ENCODE measurements at regions not wholly inside any gene's neighbourhood (a gene's known extent, or its start where the extent isn't known, plus 50 kb on each side); places are given as distances from the start of the nearest gene placed in this dataset.
"Not testable (repeated sequence)": the region's sequence is repeated elsewhere in the genome, so short reads cannot be mapped to it uniquely, and the experiment has no call there.

DNA sequence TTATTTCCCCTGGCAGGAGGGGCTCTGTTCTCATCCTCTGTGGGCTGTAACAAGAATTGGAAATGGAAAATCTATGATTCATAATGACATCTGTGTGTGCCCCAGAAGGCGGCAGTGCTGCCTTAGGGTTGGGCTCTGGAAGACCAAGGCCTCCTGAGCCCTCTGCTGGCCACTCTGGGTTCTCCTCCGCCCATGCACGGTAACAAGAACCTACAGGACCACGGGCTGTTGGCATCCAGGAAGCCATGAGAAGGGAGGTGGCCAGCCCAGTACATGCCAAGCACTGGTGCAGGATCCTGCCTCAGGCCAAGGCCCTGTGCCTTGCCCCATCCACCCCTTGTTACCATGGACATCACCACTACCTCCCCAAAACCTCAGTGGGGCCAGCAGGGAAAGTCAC lies 454.2 kb downstream of the TP53TG3F start:
- H3K36me3 ChIP-seq; H3K4me1 ChIP-seq; H3K27me3 ChIP-seq; H3K27ac ChIP-seq (replicated peaks in 1 of 4); H3K4me3 ChIP-seq; DNase-seq (ENCODE audit: extremely low spot score); H3K9me3 ChIP-seq; intact Hi-C loops (cut with DNase I): not testable (repeated sequence)
- no CpG with 5 or more reads among the region's 4 CpGs for WGBS

DNA sequence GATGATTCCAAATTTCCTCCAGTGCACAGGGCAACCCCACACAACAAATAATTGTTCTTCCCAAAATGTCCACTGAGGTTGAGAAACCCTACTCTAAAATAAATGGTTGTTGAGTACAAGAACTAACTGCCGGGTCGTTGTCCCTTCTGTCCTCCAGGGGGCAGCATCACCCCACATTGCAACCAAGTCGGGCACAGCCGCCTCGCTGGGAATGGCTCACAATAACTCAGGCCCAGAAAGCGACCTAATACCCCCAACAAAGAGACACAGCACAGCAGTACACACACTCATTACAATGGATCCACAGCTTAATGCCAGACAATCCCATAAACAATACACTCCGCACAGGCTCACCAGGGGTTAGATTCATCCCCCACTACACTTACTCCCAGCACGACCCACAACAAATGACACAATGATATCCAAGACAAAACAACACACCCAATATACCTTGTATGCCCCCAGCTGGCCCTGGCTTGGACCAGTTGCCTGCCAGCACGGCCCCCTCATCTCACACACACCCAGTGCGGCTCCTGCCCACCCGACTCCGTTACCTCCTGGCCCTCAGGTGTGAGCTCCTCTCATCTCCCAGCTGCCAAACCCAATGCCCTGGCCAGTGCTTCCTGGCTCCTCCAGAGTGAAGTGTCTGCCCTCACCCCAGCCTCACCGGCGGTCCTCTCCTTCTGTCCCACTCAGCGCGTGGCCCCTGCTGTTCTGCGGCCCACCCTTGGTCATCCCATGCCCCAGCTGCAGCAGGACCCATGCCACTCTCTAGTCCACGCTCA lies 461.5 kb downstream of the TP53TG3F start:
- H3K27ac ChIP-seq (replicated peaks in 1 of 4); DNase-seq (ENCODE audit: extremely low spot score); H3K27me3 ChIP-seq; H3K4me3 ChIP-seq; H3K4me1 ChIP-seq; H3K36me3 ChIP-seq; intact Hi-C loops (cut with DNase I); H3K9me3 ChIP-seq: not testable (repeated sequence)
- WGBS = 60% methylated on average over 2 of the region's 18 CpGs

DNA sequence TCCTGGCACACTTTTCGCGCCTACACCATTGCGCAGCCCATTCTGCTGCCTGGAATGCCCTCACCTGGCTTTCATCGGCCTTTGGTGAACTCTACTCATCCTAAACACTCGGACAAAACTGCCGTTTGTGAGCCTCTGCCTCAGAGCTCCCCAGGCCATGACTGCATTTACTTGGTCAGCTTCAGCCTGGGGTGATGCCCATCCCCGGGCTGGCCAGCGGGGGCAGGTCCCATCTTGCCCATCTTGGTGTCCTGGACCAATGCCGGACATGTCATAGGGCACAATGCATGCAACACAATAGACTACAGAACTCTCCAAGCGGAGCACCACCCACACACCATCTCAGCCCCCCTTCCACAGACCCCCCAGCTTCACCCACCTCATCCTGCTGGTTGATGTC lies 463.5 kb downstream of the TP53TG3F start:
- H3K27me3 ChIP-seq; DNase-seq (ENCODE audit: extremely low spot score); intact Hi-C loops (cut with DNase I); H3K4me3 ChIP-seq; H3K9me3 ChIP-seq; H3K27ac ChIP-seq (replicated peaks in 1 of 4); H3K36me3 ChIP-seq; H3K4me1 ChIP-seq: not testable (repeated sequence)
- WGBS = 87% methylated on average over 5 of the region's 10 CpGs

DNA sequence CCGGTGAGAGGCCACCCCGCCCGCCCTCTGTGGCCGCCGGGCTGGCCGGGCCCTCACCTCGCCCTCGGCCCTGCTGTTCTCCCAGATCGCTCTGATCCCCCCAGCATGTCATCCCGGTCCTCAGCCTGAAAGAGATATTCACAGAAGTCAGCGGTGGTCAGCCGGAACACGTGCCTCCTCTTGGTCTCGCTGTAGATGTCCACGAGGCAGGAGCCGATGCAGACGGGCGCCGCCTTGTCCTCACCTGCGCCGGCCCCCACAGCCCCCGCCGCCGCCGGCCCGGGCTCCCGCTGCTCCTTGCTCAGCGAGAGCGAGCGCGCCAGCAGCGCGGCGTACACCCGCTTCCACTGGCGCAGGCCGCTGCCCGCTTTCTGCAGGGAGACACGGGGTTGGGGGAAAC lies 468.6 kb downstream of the TP53TG3F start:
- H3K27ac ChIP-seq (replicated peaks in 1 of 4); H3K4me1 ChIP-seq; H3K4me3 ChIP-seq; H3K36me3 ChIP-seq; intact Hi-C loops (cut with DNase I); H3K9me3 ChIP-seq; DNase-seq (ENCODE audit: extremely low spot score); H3K27me3 ChIP-seq: not testable (repeated sequence)
- WGBS = no CpG with 5 or more reads among the region's 39 CpGs

DNA sequence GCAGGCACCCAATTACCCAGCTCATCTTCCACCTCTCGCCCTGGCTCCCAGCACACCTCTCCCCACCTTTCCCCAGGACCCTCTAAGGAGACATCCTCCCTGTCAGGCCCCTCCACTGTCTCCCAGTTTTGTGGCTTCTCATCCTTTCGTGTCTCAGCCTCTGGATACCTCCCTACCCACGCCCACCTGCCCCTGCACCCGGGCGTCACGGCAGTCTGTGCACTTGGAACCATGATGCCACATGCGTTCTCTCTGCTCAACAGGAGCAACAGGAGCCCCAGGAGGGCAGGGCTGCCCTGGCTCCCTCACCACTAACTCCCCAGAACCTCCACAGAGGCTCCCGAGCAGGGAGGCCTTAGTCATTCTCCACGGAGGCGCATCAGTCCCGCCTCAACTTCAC lies 472.8 kb downstream of the TP53TG3F start:
- H3K4me3 ChIP-seq; H3K27ac ChIP-seq (replicated peaks in 1 of 4); intact Hi-C loops (cut with DNase I); H3K9me3 ChIP-seq; H3K36me3 ChIP-seq; DNase-seq (ENCODE audit: extremely low spot score); H3K27me3 ChIP-seq; H3K4me1 ChIP-seq: not testable (repeated sequence)
- WGBS = no CpG with 5 or more reads among the region's 11 CpGs

DNA sequence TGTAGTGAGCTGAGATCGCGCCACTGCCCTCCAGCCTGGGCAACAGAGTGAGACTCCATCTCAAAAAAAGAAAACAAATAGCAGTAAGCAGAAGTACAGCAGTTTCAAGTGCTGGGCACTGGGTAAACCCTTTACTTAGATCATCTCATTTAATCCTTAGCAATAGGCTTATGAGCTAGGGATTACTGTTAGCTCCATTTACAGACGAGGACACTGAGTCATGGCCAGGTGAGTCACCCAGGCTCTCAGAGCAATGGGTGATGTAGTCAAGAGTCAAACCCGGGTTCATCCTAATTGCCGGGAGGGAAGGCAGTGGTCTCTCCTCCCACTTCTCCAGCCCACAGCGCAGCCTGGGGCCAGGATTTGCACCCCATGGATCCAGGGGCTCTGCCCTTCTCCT lies 473.6 kb downstream of the TP53TG3F start:
- H3K4me1 ChIP-seq; DNase-seq (ENCODE audit: extremely low spot score); H3K27ac ChIP-seq (replicated peaks in 1 of 4); intact Hi-C loops (cut with DNase I); H3K27me3 ChIP-seq; H3K36me3 ChIP-seq; H3K9me3 ChIP-seq; H3K4me3 ChIP-seq: not testable (repeated sequence)
- WGBS = no CpG with 5 or more reads among the region's 6 CpGs

DNA sequence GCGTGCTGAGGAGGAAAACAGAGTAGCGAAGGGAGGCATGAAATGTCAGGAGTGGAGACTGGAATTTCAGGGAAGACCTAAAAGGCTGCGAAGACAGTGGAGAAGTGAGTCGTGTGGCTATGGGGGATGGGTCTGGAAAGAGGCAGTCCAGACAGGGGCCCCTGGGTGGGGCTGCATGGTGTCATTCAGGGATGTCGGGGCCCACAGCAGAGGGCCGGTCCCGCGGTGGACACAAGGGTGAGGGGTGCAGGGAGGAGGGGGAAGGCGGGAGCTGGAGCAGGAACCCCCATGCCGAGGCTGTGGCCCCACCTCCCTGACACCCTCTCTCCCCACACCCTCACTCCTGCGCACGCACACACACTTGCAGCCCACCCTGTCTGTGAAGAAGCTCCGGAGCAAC lies 476.4 kb downstream of the TP53TG3F start:
- H3K9me3 ChIP-seq; H3K27me3 ChIP-seq; H3K27ac ChIP-seq (replicated peaks in 1 of 4); H3K4me1 ChIP-seq; intact Hi-C loops (cut with DNase I); H3K4me3 ChIP-seq; H3K36me3 ChIP-seq; DNase-seq (ENCODE audit: extremely low spot score): not testable (repeated sequence)
- WGBS = 93% methylated on average over 12 of the region's 13 CpGs

DNA sequence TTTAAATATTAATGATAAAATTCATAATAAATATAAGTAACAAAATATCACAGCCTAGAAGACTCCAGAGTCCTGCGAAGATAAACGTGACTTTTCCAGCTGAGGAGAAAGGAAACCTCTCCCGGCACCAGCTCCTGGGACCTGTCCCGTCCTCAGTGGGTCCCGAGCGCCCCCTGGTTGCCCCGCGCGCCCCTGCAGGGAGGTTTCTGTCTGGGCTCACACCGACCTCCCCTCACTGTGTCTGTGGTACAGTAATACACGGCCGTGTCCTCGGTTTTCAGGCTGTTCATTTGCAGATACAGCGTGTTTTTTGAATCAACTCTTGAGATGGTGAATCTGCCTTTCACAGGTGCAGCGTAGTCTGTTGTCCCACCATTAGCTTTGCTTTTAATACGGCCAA lies 478.7 kb downstream of the TP53TG3F start:
- H3K9me3 ChIP-seq; H3K27me3 ChIP-seq; H3K4me3 ChIP-seq; DNase-seq (ENCODE audit: extremely low spot score); intact Hi-C loops (cut with DNase I); H3K4me1 ChIP-seq; H3K36me3 ChIP-seq; H3K27ac ChIP-seq (replicated peaks in 1 of 4): not testable (repeated sequence)
- WGBS = no CpG with 5 or more reads among the region's 16 CpGs

DNA sequence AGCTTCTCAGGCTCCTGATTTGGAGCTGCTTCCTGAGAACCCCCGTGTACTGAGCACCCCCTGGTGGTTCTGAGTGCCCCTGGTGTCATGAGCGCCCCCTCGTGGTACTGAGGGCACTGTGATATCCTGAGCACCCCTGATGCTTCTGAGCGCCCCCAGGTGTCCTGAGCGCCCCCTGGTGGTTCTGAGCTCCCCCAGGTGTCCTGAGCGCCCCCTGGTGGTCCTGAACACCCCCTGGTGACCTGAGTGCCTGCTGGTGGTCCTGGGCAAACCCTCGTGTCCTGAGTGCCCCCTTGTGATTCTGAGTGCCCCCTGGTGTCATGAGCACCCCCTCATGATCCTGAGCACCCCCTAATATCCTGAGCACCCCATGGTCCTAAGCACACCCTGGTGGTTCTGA lies 502.1 kb downstream of the TP53TG3F start:
- H3K9me3 ChIP-seq; H3K4me1 ChIP-seq; H3K27me3 ChIP-seq; H3K4me3 ChIP-seq; H3K27ac ChIP-seq (replicated peaks in 1 of 4); intact Hi-C loops (cut with DNase I); H3K36me3 ChIP-seq; DNase-seq (ENCODE audit: extremely low spot score): not testable (repeated sequence)
- WGBS = no CpG with 5 or more reads among the region's 7 CpGs

DNA sequence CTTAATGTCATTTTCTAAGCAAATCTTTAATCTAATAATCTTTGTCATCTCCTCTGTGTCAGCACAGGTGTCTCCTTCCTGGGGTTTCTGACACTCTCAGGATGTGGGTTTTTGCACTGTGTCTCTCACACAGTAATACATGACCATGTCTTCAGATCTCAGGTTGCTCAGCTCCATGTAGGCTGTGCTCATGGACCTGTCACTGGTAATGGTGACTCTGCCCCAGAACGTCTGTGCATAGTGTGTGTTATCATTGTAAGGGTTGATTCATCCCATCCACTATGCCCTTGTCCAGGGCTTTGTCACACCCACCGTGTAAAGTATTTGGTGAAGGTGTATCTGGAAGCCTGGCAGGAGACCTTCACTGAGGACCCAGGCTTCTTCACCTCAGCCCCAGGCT lies 506.1 kb downstream of the TP53TG3F start:
- WGBS = no CpG with 5 or more reads among the region's 2 CpGs
- H3K4me1 ChIP-seq; H3K4me3 ChIP-seq; DNase-seq (ENCODE audit: extremely low spot score); H3K27me3 ChIP-seq; H3K9me3 ChIP-seq; H3K36me3 ChIP-seq; intact Hi-C loops (cut with DNase I); H3K27ac ChIP-seq (replicated peaks in 1 of 4): not testable (repeated sequence)

DNA sequence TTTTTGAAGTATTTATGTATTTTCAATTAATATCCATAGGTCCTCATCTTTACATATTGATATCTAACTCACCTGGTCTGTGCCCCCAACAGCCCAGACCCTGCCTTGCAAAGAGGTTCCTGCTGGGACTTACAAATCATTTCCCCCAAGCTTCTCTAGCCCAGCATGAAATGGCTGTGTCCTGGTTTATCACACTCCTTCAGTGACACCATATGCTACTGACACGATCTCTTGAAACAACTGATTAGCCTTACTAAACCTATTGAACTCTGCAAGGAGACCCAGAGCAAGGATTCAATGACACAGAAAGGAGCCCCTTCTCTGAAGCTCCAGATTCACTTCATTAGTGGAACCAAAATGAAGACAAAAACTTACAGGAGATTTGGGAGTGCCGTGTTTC lies 507.4 kb downstream of the TP53TG3F start:
- H3K9me3 ChIP-seq; H3K36me3 ChIP-seq; intact Hi-C loops (cut with DNase I); H3K4me1 ChIP-seq; H3K27ac ChIP-seq (replicated peaks in 1 of 4); H3K27me3 ChIP-seq; H3K4me3 ChIP-seq; DNase-seq (ENCODE audit: extremely low spot score): not testable (repeated sequence)
- WGBS = no CpG with 5 or more reads among the region's 2 CpGs

DNA sequence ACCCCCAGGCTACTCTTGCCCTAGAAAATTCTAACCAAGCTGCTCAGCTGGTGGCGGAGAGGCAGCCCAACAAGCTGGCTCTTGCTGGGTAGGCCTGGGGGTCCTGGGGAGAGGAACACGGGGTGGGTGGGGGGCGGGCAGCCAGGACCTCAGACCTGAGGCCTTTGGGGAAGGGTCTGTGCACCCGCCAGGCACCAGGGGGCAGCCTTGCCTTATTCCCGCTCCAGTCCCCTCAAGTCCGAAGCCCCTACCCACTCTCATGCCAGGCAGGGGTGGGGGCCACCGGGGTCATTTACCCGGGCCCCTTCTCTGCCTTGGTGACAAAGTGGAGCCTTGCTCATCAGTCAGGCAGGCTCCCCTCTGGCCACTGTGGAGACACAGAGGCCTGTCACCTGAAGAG lies 515.1 kb downstream of the TP53TG3F start:
- H3K9me3 ChIP-seq; H3K36me3 ChIP-seq; H3K27ac ChIP-seq (replicated peaks in 1 of 4); H3K4me1 ChIP-seq; H3K27me3 ChIP-seq; DNase-seq (ENCODE audit: extremely low spot score); H3K4me3 ChIP-seq; intact Hi-C loops (cut with DNase I): not testable (repeated sequence)
- no CpG with 5 or more reads among the region's 8 CpGs for WGBS

DNA sequence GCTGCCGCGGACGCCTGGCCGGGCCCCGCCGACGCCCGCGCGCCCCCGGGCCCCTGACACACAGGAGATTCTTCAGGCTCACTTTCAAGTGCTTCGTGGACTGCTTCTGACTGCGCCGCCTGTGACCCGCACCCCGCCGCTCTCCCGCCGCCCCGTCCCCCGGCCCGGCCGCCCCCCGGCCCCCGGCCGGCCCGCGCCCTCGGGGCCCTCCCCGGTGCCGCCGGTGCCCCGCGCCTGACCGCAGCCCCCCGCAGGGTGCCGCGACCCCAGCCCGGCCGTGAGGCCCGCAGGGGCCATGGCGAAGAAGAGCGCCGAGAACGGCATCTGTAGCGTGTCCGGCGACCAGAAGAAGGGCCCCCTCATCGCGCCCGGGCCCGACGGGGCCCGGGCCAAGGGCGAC lies 516.3 kb downstream of the TP53TG3F start:
- H3K27ac ChIP-seq (replicated peaks in 1 of 4); H3K4me3 ChIP-seq; H3K4me1 ChIP-seq; H3K9me3 ChIP-seq; DNase-seq (ENCODE audit: extremely low spot score); intact Hi-C loops (cut with DNase I); H3K36me3 ChIP-seq; H3K27me3 ChIP-seq: not testable (repeated sequence)
- WGBS = no CpG with 5 or more reads among the region's 55 CpGs
